Stomach (tissue), 4 donors: ENCODE measurements at regions not wholly inside any gene's neighbourhood (a gene's known extent, or its start where the extent isn't known, plus 50 kb on each side); places are given as distances from the start of the nearest gene placed in this dataset.

Source experiments
- POLR2A ChIP-seq, 4 donors: fragments of 450-650 bp; IDR thresholded peaks; one replicate each; pipeline ENCODE4 v1.6.1; 2016; ENCODE audit warnings: antibody characterized with exemption in 4 of 4, control low read depth in 2 of 4, mild to moderate bottlenecking in 1 of 4, moderate library complexity in 1 of 4
- POLR2AphosphoS5 ChIP-seq, 3 donors: sonication (generic); formaldehyde crosslinking; IDR thresholded peaks; one replicate each; pipeline ENCODE4 v1.6.1; 2016; ENCODE audit warnings: antibody characterized with exemption in 3 of 3
- TF ChIP-seq, protein P1 (sequence below), 7 experiments: fragments of 450-650 bp in 4 of 7; fragments of 200-600 bp in 3 of 7; sonication (generic) in 3 of 7; IDR thresholded peaks; one replicate each; pipeline ENCODE4 v1.5.1; 2016 to 2019; ENCODE audit warnings: antibody characterized with exemption in 7 of 7, control low read depth in 2 of 7, mild to moderate bottlenecking in 1 of 7

GRCh38 chr13:34747507-34747906, 194.6 kb upstream of the NBEA start:
- TF ChIP-seq, protein P1, sequence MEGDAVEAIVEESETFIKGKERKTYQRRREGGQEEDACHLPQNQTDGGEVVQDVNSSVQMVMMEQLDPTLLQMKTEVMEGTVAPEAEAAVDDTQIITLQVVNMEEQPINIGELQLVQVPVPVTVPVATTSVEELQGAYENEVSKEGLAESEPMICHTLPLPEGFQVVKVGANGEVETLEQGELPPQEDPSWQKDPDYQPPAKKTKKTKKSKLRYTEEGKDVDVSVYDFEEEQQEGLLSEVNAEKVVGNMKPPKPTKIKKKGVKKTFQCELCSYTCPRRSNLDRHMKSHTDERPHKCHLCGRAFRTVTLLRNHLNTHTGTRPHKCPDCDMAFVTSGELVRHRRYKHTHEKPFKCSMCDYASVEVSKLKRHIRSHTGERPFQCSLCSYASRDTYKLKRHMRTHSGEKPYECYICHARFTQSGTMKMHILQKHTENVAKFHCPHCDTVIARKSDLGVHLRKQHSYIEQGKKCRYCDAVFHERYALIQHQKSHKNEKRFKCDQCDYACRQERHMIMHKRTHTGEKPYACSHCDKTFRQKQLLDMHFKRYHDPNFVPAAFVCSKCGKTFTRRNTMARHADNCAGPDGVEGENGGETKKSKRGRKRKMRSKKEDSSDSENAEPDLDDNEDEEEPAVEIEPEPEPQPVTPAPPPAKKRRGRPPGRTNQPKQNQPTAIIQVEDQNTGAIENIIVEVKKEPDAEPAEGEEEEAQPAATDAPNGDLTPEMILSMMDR (IDR thresholded peaks at IDR 0.05): no peak
- TF ChIP-seq POLR2A (IDR thresholded peaks at IDR 0.05) (no peak), POLR2AphosphoS5 (IDR thresholded peaks at IDR 0.05) (no peak)
